ENCODE measurements at regions not wholly inside any gene's neighbourhood (a gene's known extent, or its start where the extent isn't known, plus 50 kb on each side); places are given as distances from the start of the nearest gene placed in this dataset.
A peak's percentile ranks its signal among the peaks of the same experiment; 100 is the strongest.

- Mint-ChIP-seq H3K9me3 (peaks cover 7% of the 10 kb centered on the region), H3K36me3 (ENCODE audit: low read depth) (no peaks in the 10 kb centered on the region), H3K4me3 (no peak overlapping the region), H3K4me1 (ENCODE audit: low read depth) (no peaks in the 10 kb centered on the region), H3K27ac (no peak overlapping the region), H3K27me3 (ENCODE audit: low read depth) (peaks cover 4% of the 10 kb centered on the region)
- intact Hi-C loops (cut with micrococcal nuclease): no loop called here
- CTCF ChIA-PET: no interaction called here
- no peak for DNase-seq
Measured at GRCh38 chr13:97715763-97716162, 237.7 kb upstream of the IPO5 start.

- DNase-seq: no peak
- Mint-ChIP-seq H3K4me1 (ENCODE audit: low read depth) (no peaks in the 10 kb centered on the region), H3K27ac (no peak overlapping the region), H3K27me3 (ENCODE audit: low read depth) (peaks cover 4% of the 10 kb centered on the region), H3K4me3 (no peak overlapping the region), H3K36me3 (ENCODE audit: low read depth) (no peaks in the 10 kb centered on the region), H3K9me3 (peaks cover 7% of the 10 kb centered on the region)
- intact Hi-C loops (cut with micrococcal nuclease): no loop called here
- CTCF ChIA-PET: no interaction called here
Measured at GRCh38 chr13:97716746-97717145, 236.7 kb upstream of the IPO5 start.

- CTCF ChIA-PET: no interaction called here
- Mint-ChIP-seq H3K27me3 (ENCODE audit: low read depth) (peaks cover 6% of the 10 kb centered on the region), H3K36me3 (ENCODE audit: low read depth) (no peaks in the 10 kb centered on the region), H3K27ac (no peak overlapping the region), H3K4me3 (no peak overlapping the region), H3K9me3 (no peaks in the 10 kb centered on the region), H3K4me1 (ENCODE audit: low read depth) (no peaks in the 10 kb centered on the region)
- DNase-seq: no peak
- intact Hi-C loops (cut with micrococcal nuclease): no loop called here
Measured at GRCh38 chr13:97719736-97720135, 233.7 kb upstream of the IPO5 start.

GRCh38 chr13:97720896-97721295 is 232.6 kb upstream of the IPO5 start:
- Mint-ChIP-seq H3K9me3 (no peaks in the 10 kb centered on the region), H3K4me3 (no peak overlapping the region), H3K27ac (no peak overlapping the region), H3K4me1 (ENCODE audit: low read depth) (no peaks in the 10 kb centered on the region), H3K36me3 (ENCODE audit: low read depth) (no peaks in the 10 kb centered on the region), H3K27me3 (ENCODE audit: low read depth) (peaks cover 6% of the 10 kb centered on the region)
- no peak for DNase-seq
- CTCF ChIA-PET: no interaction called here
- intact Hi-C loops (cut with micrococcal nuclease): no loop called here

GRCh38 chr13:97723655-97724054 is 229.8 kb upstream of the IPO5 start:
- H3K27me3 Mint-ChIP-seq (ENCODE audit: low read depth): peaks cover 6% of the 10 kb centered on the region
- no peaks in the 10 kb centered on the region for H3K4me1 Mint-ChIP-seq (ENCODE audit: low read depth)
- no peak overlapping the region for H3K4me3 Mint-ChIP-seq
- intact Hi-C loops (cut with micrococcal nuclease): no loop called here
- CTCF ChIA-PET: no interaction called here
- H3K9me3 Mint-ChIP-seq: no peaks in the 10 kb centered on the region
- no peaks in the 10 kb centered on the region for H3K36me3 Mint-ChIP-seq (ENCODE audit: low read depth)
- DNase-seq: no peak
- H3K27ac Mint-ChIP-seq: no peak overlapping the region

GRCh38 chr13:97724450-97724849 is 229.0 kb upstream of the IPO5 start:
- Mint-ChIP-seq H3K27ac (no peak overlapping the region), H3K36me3 (ENCODE audit: low read depth) (no peaks in the 10 kb centered on the region), H3K4me1 (ENCODE audit: low read depth) (no peaks in the 10 kb centered on the region), H3K4me3 (no peak overlapping the region), H3K9me3 (no peaks in the 10 kb centered on the region), H3K27me3 (ENCODE audit: low read depth) (peaks cover 6% of the 10 kb centered on the region)
- DNase-seq: no peak
- CTCF ChIA-PET: no interaction called here
- intact Hi-C loops (cut with micrococcal nuclease): no loop called here

- H3K36me3 Mint-ChIP-seq (ENCODE audit: low read depth): no peaks in the 10 kb centered on the region
- H3K27ac Mint-ChIP-seq: no peak overlapping the region
- intact Hi-C loops (cut with micrococcal nuclease): no loop called here
- H3K4me3 Mint-ChIP-seq: no peak overlapping the region
- no peaks in the 10 kb centered on the region for H3K4me1 Mint-ChIP-seq (ENCODE audit: low read depth)
- DNase-seq: no peak
- peaks cover 7% of the 10 kb centered on the region for H3K27me3 Mint-ChIP-seq (ENCODE audit: low read depth)
- peaks cover 4% of the 10 kb centered on the region for H3K9me3 Mint-ChIP-seq
- CTCF ChIA-PET: no interaction called here
Measured at GRCh38 chr13:97726664-97727280, 226.7 kb upstream of the IPO5 start.

GRCh38 chr13:97727991-97728390 is 225.5 kb upstream of the IPO5 start:
- no peaks in the 10 kb centered on the region for H3K36me3 Mint-ChIP-seq (ENCODE audit: low read depth)
- H3K4me1 Mint-ChIP-seq (ENCODE audit: low read depth): no peaks in the 10 kb centered on the region
- no peak for DNase-seq
- intact Hi-C loops (cut with micrococcal nuclease): no loop called here
- CTCF ChIA-PET: no interaction called here
- H3K27ac Mint-ChIP-seq: no peak overlapping the region
- peaks cover 7% of the 10 kb centered on the region for H3K27me3 Mint-ChIP-seq (ENCODE audit: low read depth)
- no peak overlapping the region for H3K4me3 Mint-ChIP-seq
- H3K9me3 Mint-ChIP-seq: peaks cover 4% of the 10 kb centered on the region

GRCh38 chr13:97736436-97736835 is 217.0 kb upstream of the IPO5 start:
- CTCF ChIA-PET: no interaction called here
- no peak for DNase-seq
- peaks cover 3% of the 10 kb centered on the region for H3K9me3 Mint-ChIP-seq
- peaks cover 3% of the 10 kb centered on the region for H3K27me3 Mint-ChIP-seq (ENCODE audit: low read depth)
- intact Hi-C loops (cut with micrococcal nuclease): no loop called here
- no peak overlapping the region for H3K4me3 Mint-ChIP-seq
- H3K4me1 Mint-ChIP-seq (ENCODE audit: low read depth): no peaks in the 10 kb centered on the region
- no peak overlapping the region for H3K27ac Mint-ChIP-seq
- peaks cover 2% of the 10 kb centered on the region for H3K36me3 Mint-ChIP-seq (ENCODE audit: low read depth)

- Mint-ChIP-seq H3K27me3 (ENCODE audit: low read depth) (peaks cover 7% of the 10 kb centered on the region), H3K9me3 (peaks cover 2% of the 10 kb centered on the region), H3K4me3 (no peak overlapping the region), H3K27ac (no peak overlapping the region), H3K36me3 (ENCODE audit: low read depth) (peaks cover 2% of the 10 kb centered on the region), H3K4me1 (ENCODE audit: low read depth) (no peaks in the 10 kb centered on the region)
- intact Hi-C loops (cut with micrococcal nuclease): no loop called here
- DNase-seq: no peak
- CTCF ChIA-PET: interaction anchor here (0.6 kb wide), 1 partner anchor 788 kb away, joined by 3 read pairs; no protein-coding TSS in a partner anchor
Measured at GRCh38 chr13:97742084-97742483, 211.4 kb upstream of the IPO5 start.

GRCh38 chr13:97743938-97744337 is 209.5 kb upstream of the IPO5 start:
- Mint-ChIP-seq H3K4me1 (ENCODE audit: low read depth) (no peaks in the 10 kb centered on the region), H3K9me3 (peaks cover 4% of the 10 kb centered on the region), H3K27ac (no peak overlapping the region), H3K36me3 (ENCODE audit: low read depth) (peaks cover 2% of the 10 kb centered on the region), H3K27me3 (ENCODE audit: low read depth) (peaks cover 7% of the 10 kb centered on the region), H3K4me3 (no peak overlapping the region)
- no peak for DNase-seq
- intact Hi-C loops (cut with micrococcal nuclease): no loop called here
- CTCF ChIA-PET: no interaction called here

- intact Hi-C loops (cut with micrococcal nuclease): no loop called here
- DNase-seq: no peak
Measured at GRCh38 chr13:97746649-97747048, 206.8 kb upstream of the IPO5 start.

GRCh38 chr13:97749174-97749573 is 204.3 kb upstream of the IPO5 start:
- no peaks in the 10 kb centered on the region for H3K36me3 Mint-ChIP-seq (ENCODE audit: low read depth)
- peak; percentile 10 for DNase-seq

More at GRCh38 chr13:97746649-97747048, 206.8 kb upstream of the IPO5 start:
- H3K27me3 Mint-ChIP-seq (ENCODE audit: low read depth): peaks cover 3% of the 10 kb centered on the region
- CTCF ChIA-PET: no interaction called here
- H3K9me3 Mint-ChIP-seq: peaks cover 2% of the 10 kb centered on the region
- H3K36me3 Mint-ChIP-seq (ENCODE audit: low read depth): no peaks in the 10 kb centered on the region
- H3K4me3 Mint-ChIP-seq: no peak overlapping the region
- H3K4me1 Mint-ChIP-seq (ENCODE audit: low read depth): no peaks in the 10 kb centered on the region
- no peak overlapping the region for H3K27ac Mint-ChIP-seq

More at GRCh38 chr13:97749174-97749573, 204.3 kb upstream of the IPO5 start:
- CTCF ChIA-PET: no interaction called here
- Mint-ChIP-seq H3K27ac (no peak overlapping the region), H3K4me1 (ENCODE audit: low read depth) (no peaks in the 10 kb centered on the region), H3K4me3 (no peak overlapping the region), H3K9me3 (peaks cover 2% of the 10 kb centered on the region), H3K27me3 (ENCODE audit: low read depth) (peaks cover 3% of the 10 kb centered on the region)
- intact Hi-C loops (cut with micrococcal nuclease): no loop called here
